CD14-positive monocyte (primary cell): ENCODE measurements at regions not wholly inside any gene's neighbourhood (a gene's known extent, or its start where the extent isn't known, plus 50 kb on each side); places are given as distances from the start of the nearest gene placed in this dataset.

Experiments used
- DNase-seq, 3 donors: peaks; one replicate each; pipeline ENCODE4 v3.0.0-alpha.2; 2011 to 2022
- H2AFZ ChIP-seq: 2 replicates; pipeline ENCODE4 v1.6.0; 2012; ENCODE audit warnings: mild to moderate bottlenecking, low read depth, low read length, inconsistent platforms; ENCODE audit not compliant: insufficient read depth, poor library complexity, severe bottlenecking
- H3K27ac ChIP-seq, 2 donors: 1 replicate in 1 of 2; 2 replicates in 1 of 2; pipeline ENCODE4 v1.5.1; 2012 to 2013; ENCODE audit warnings: low read length in 2 of 2, control low read depth in 1 of 2, inconsistent platforms in 1 of 2, low read depth in 1 of 2, mild to moderate bottlenecking in 1 of 2
- H3K27me3 ChIP-seq, 2 donors: one replicate each; pipeline versions ENCODE4 v1.6.0 to v1.6.1; 2011 to 2013; ENCODE audit warnings: low read length in 2 of 2; ENCODE audit not compliant: control insufficient read depth in 2 of 2, insufficient read depth in 2 of 2
- H3K36me3 ChIP-seq, 2 donors: replicated peaks in 1 of 2; 1 replicate in 1 of 2; 2 replicates in 1 of 2; pipeline versions ENCODE4 v1.5.1 to v1.6.1; 2012 to 2013; ENCODE audit warnings: low read length in 2 of 2, control low read depth in 1 of 2, inconsistent platforms in 1 of 2, mild to moderate bottlenecking in 1 of 2; ENCODE audit not compliant: insufficient read depth in 2 of 2, control insufficient read depth in 1 of 2
- H3K4me1 ChIP-seq, 2 donors: 1 replicate in 1 of 2; 2 replicates in 1 of 2; pipeline versions ENCODE4 v1.5.1 to v1.6.1; 2012 to 2013; ENCODE audit warnings: low read length in 2 of 2, control low read depth in 1 of 2, inconsistent platforms in 1 of 2, mild to moderate bottlenecking in 1 of 2, moderate library complexity in 1 of 2; ENCODE audit not compliant: insufficient read depth in 2 of 2, control insufficient read depth in 1 of 2
- H3K4me2 ChIP-seq: replicated peaks from 2 replicates; pipeline ENCODE3; 2012; ENCODE audit warnings: low read length, moderate library complexity, mild to moderate bottlenecking; ENCODE audit not compliant: poor library complexity, severe bottlenecking; ENCODE audit errors: extremely low read depth
- H3K4me3 ChIP-seq, 3 experiments: fragments of 200-600 bp in 1 of 3; sonication (generic) in 1 of 3; replicated peaks in 1 of 3; 1 replicate in 2 of 3; 2 replicates in 1 of 3; pipeline ENCODE4 v1.5.1; 2011 to 2013; ENCODE audit warnings: low read length in 3 of 3, mild to moderate bottlenecking in 3 of 3, control low read depth in 2 of 3, low read depth in 2 of 3, inconsistent platforms in 1 of 3, moderate library complexity in 1 of 3
- H3K79me2 ChIP-seq: 2 replicates; pipeline ENCODE4 v1.6.0; 2012; ENCODE audit warnings: mild to moderate bottlenecking, control low read depth, inconsistent platforms, low read length, moderate library complexity; ENCODE audit not compliant: insufficient read depth
- H3K9ac ChIP-seq: 2 replicates; pipeline ENCODE4 v1.6.0; 2017; ENCODE audit warnings: low read length, mild to moderate bottlenecking; ENCODE audit not compliant: insufficient read depth, poor library complexity, severe bottlenecking
- H3K9me3 ChIP-seq, 2 donors: replicated peaks in 1 of 2; 1 replicate in 1 of 2; 2 replicates in 1 of 2; pipeline versions ENCODE4 v1.5.1 to v1.6.1; 2012 to 2013; ENCODE audit warnings: low read length in 2 of 2, control low read depth in 1 of 2; ENCODE audit not compliant: control insufficient read depth in 1 of 2, insufficient read depth in 1 of 2
- H4K20me1 ChIP-seq: 2 replicates; pipeline ENCODE4 v1.6.0; 2012; ENCODE audit warnings: mild to moderate bottlenecking, low read length, control low read depth, moderate library complexity; ENCODE audit not compliant: insufficient read depth
- H3K27ac Mint-ChIP-seq, 7 donors: one replicate each; pipeline ENCODE4 v1.8.0; 2020; ENCODE audit warnings: mild to moderate bottlenecking in 7 of 7, mixed read lengths in 7 of 7, moderate library complexity in 6 of 7, inconsistent platforms in 2 of 7
- H3K27me3 Mint-ChIP-seq, 3 donors: one replicate each; pipeline ENCODE4 v1.8.0; 2021 to 2022; ENCODE audit warnings: low read depth in 3 of 3, mild to moderate bottlenecking in 3 of 3, mixed read lengths in 3 of 3, moderate library complexity in 3 of 3, inconsistent platforms in 1 of 3
- H3K36me3 Mint-ChIP-seq, 2 donors: one replicate each; pipeline ENCODE4 v1.8.0; 2020; ENCODE audit warnings: mixed read lengths in 2 of 2, inconsistent platforms in 1 of 2, mild to moderate bottlenecking in 1 of 2
- H3K4me1 Mint-ChIP-seq: one replicate; pipeline ENCODE4 v1.8.0; 2020; ENCODE audit warnings: mild to moderate bottlenecking, mixed read lengths
- H3K4me3 Mint-ChIP-seq, 2 donors: one replicate each; pipeline ENCODE4 v1.8.0; 2020; ENCODE audit warnings: mild to moderate bottlenecking in 2 of 2, mixed read lengths in 2 of 2, moderate library complexity in 1 of 2
- H3K9me3 Mint-ChIP-seq, 7 donors: one replicate each; pipeline ENCODE4 v1.8.0; 2020 to 2022; ENCODE audit warnings: mixed read lengths in 7 of 7, mild to moderate bottlenecking in 6 of 7, moderate library complexity in 6 of 7, inconsistent platforms in 2 of 7
- WGBS: methylation state at CpG from one replicate; pipeline ENCODE4 v1.1.5; 2013; ENCODE audit warnings: missing lambda C conversion rate; ENCODE audit not compliant: insufficient coverage; 5-methylcytosine and 5-hydroxymethylcytosine counted together
- intact Hi-C, 2 donors: fragments of 100-400 bp; cut with micrococcal nuclease; formaldehyde crosslinking; loops; one replicate each; pipeline versions ENCODE4 v1.15.0 to v1.15.1; 2023
- TF ChIP-seq, protein P1 (sequence below): fragments of 200-600 bp; IDR thresholded peaks from one replicate; pipeline ENCODE4 v1.8.0; 2022; ENCODE audit warnings: antibody characterized with exemption, mild to moderate bottlenecking

DNA sequence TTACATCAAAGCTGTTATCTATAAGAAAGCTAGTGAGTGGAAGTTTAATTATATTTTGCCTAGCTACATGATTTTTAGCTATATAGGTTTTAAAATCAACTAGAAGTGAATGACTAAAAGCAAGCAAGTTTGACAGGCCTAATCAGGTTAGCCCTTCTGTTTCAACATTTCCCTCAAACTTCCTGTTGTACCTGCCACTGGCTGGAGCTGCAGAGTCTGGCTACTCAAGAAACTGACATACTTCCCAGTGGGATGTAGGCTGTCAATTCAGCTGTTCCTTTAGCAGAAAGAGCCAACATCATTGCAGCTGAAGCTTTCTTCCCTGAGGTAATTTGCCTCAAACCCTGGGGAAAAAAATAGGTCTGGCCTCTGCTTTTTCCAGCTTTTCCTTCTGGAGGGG is 87.1 kb upstream of the TNR start:
- Mint-ChIP-seq H3K4me1 (no peaks in the 10 kb centered on the region), H3K36me3 (no peaks in the 10 kb centered on the region), H3K9me3 (peaks cover 2 to 13% (median 8%) of the 10 kb centered on the region in 7 donors), H3K27ac (no peak overlapping the region), H3K27me3 (no peaks in the 10 kb centered on the region), H3K4me3 (no peak overlapping the region)
- TF ChIP-seq, protein P1, sequence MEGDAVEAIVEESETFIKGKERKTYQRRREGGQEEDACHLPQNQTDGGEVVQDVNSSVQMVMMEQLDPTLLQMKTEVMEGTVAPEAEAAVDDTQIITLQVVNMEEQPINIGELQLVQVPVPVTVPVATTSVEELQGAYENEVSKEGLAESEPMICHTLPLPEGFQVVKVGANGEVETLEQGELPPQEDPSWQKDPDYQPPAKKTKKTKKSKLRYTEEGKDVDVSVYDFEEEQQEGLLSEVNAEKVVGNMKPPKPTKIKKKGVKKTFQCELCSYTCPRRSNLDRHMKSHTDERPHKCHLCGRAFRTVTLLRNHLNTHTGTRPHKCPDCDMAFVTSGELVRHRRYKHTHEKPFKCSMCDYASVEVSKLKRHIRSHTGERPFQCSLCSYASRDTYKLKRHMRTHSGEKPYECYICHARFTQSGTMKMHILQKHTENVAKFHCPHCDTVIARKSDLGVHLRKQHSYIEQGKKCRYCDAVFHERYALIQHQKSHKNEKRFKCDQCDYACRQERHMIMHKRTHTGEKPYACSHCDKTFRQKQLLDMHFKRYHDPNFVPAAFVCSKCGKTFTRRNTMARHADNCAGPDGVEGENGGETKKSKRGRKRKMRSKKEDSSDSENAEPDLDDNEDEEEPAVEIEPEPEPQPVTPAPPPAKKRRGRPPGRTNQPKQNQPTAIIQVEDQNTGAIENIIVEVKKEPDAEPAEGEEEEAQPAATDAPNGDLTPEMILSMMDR: no peak
- Histone ChIP-seq H2AFZ (no peak overlapping the region), H3K4me3 (no peak overlapping the region), H3K36me3 (no peaks in the 10 kb centered on the region), H3K4me1 (no peaks in the 10 kb centered on the region), H3K79me2 (no peaks in the 10 kb centered on the region), H3K4me2 (no peak overlapping the region), H3K27me3 (no peaks in the 10 kb centered on the region), H4K20me1 (no peaks in the 10 kb centered on the region), H3K9ac (no peak overlapping the region), H3K9me3 (peaks cover 0 to 7% of the 10 kb centered on the region in 2 donors), H3K27ac (no peak overlapping the region)
- DNase-seq: no peak
- intact Hi-C loops: no loop called here

DNA sequence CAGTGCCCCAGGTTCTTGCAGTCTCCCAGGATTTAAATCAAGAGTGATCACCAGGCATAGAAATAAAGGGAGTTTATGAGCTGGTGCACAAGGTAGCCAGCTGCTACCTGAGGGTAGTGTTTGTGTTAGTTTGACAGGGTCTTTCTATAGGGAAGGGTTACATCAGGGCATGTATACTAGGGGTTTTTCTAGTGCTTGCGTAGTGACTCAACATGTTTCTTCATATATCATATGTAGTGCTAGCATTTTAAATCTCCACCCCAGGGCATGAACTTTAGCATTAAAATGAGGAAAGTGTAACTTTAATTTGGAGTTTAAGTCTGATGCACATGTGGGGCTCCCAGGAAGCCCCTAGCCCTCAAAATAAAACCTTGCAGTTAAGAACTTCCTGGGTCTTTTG is 86.5 kb upstream of the TNR start:
- Histone ChIP-seq H3K4me3 (no peak overlapping the region), H3K27me3 (no peaks in the 10 kb centered on the region), H4K20me1 (no peaks in the 10 kb centered on the region), H3K36me3 (no peaks in the 10 kb centered on the region), H3K4me2 (no peak overlapping the region), H3K4me1 (no peaks in the 10 kb centered on the region), H3K9me3 (peaks cover 0 to 7% of the 10 kb centered on the region in 2 donors), H3K79me2 (no peaks in the 10 kb centered on the region), H2AFZ (no peak overlapping the region), H3K27ac (no peak overlapping the region), H3K9ac (no peak overlapping the region)
- no peak overlapping the region for H3K4me3 Mint-ChIP-seq
- H3K4me1 Mint-ChIP-seq: no peaks in the 10 kb centered on the region
- DNase-seq: no peak
- no CpG with 5 or more reads among the region's 1 CpG for WGBS
- H3K36me3 Mint-ChIP-seq: no peaks in the 10 kb centered on the region
- H3K27ac Mint-ChIP-seq: no peak overlapping the region
- TF ChIP-seq, protein P1: no peak
- H3K27me3 Mint-ChIP-seq: no peaks in the 10 kb centered on the region
- intact Hi-C loops: no loop called here
- peaks cover 2 to 13% (median 8%) of the 10 kb centered on the region in 7 donors for H3K9me3 Mint-ChIP-seq
